GM23248 (cell line): ENCODE measurements at regions not wholly inside any gene's neighbourhood (a gene's known extent, or its start where the extent isn't known, plus 50 kb on each side); places are given as distances from the start of the nearest gene placed in this dataset.

ENCODE experiments used
- DNase-seq: peaks from one replicate; pipeline ENCODE4 v3.0.0-alpha.2; 2015
- H2AFZ ChIP-seq: fragments of 200-600 bp; sonication (generic); 2 replicates; pipeline ENCODE4 v1.6.1; 2016; ENCODE audit warnings: antibody characterized with exemption
- H3F3A ChIP-seq: fragments of 200-600 bp; sonication (generic); 2 replicates; pipeline ENCODE4 v1.6.1; 2016; ENCODE audit warnings: mild to moderate bottlenecking, antibody characterized with exemption, mixed run types; ENCODE audit not compliant: insufficient read depth
- H3K27ac ChIP-seq: fragments of 200-600 bp; sonication (generic); 2 replicates; pipeline ENCODE4 v1.5.1; 2016; ENCODE audit warnings: mild to moderate bottlenecking
- H3K27me3 ChIP-seq: fragments of 200-600 bp; sonication (generic); replicated peaks from 2 replicates; pipeline ENCODE4 v1.6.1; 2016; ENCODE audit warnings: mild to moderate bottlenecking; ENCODE audit not compliant: insufficient read depth
- H3K36me3 ChIP-seq: fragments of 200-600 bp; sonication (generic); 2 replicates; pipeline ENCODE4 v1.6.1; 2016; ENCODE audit warnings: low read depth, mild to moderate bottlenecking
- H3K4me1 ChIP-seq: fragments of 200-600 bp; sonication (generic); 2 replicates; pipeline ENCODE4 v1.6.1; 2016; ENCODE audit warnings: mild to moderate bottlenecking; ENCODE audit not compliant: insufficient read depth
- H3K4me2 ChIP-seq: fragments of 200-600 bp; sonication (generic); one replicate; pipeline ENCODE4 v1.6.1; 2016; ENCODE audit warnings: mild to moderate bottlenecking; ENCODE audit not compliant: unreplicated experiment
- H3K4me3 ChIP-seq: fragments of 200-600 bp; sonication (generic); 2 replicates; pipeline ENCODE4 v1.5.1; 2016; ENCODE audit warnings: mild to moderate bottlenecking
- H3K79me2 ChIP-seq: fragments of 200-600 bp; sonication (generic); 2 replicates; pipeline ENCODE4 v1.6.1; 2016; ENCODE audit warnings: mild to moderate bottlenecking; ENCODE audit not compliant: insufficient read depth
- H3K9ac ChIP-seq: fragments of 200-600 bp; sonication (generic); 2 replicates; pipeline ENCODE4 v1.6.1; 2016; ENCODE audit warnings: mild to moderate bottlenecking
- H3K9me2 ChIP-seq: fragments of 200-600 bp; sonication (generic); 2 replicates; pipeline ENCODE4 v1.6.1; 2016; ENCODE audit warnings: mixed run types, mild to moderate bottlenecking, moderate library complexity; ENCODE audit not compliant: insufficient read depth
- H3K9me3 ChIP-seq: fragments of 200-600 bp; sonication (generic); one replicate; pipeline ENCODE4 v1.6.1; 2017; ENCODE audit warnings: low read depth
- H4K20me1 ChIP-seq: fragments of 200-600 bp; sonication (generic); 2 replicates; pipeline ENCODE4 v1.6.0; 2016; ENCODE audit not compliant: insufficient read depth
- EZH2 ChIP-seq: fragments of 200-600 bp; sonication (generic); IDR thresholded peaks from 2 replicates; pipeline ENCODE4 v1.6.1; 2018; ENCODE audit warnings: antibody characterized with exemption, mild to moderate bottlenecking; ENCODE audit not compliant: insufficient read depth, poor library complexity, severe bottlenecking
- EZH2phosphoT487 ChIP-seq: fragments of 200-600 bp; sonication (generic); IDR thresholded peaks from 2 replicates; pipeline ENCODE4 v1.6.1; 2018; ENCODE audit warnings: antibody characterized with exemption, moderate library complexity, mild to moderate bottlenecking, low read depth; ENCODE audit not compliant: insufficient read depth
- WGBS, 2 experiments: methylation state at CpG; one replicate each; pipeline ENCODE4 v1.1.6; 2015 to 2017; ENCODE audit warnings: low lambda C conversion rate in 2 of 2, low coverage in 1 of 2; ENCODE audit errors: missing lambda C conversion rate in 2 of 2; 5-methylcytosine and 5-hydroxymethylcytosine counted together
- in situ Hi-C: fragments of 300-500 bp; cut with MboI; formaldehyde crosslinking; loops from 2 replicates; pipeline ENCODE4 v1.15.0; 2020

- no peaks in the 10 kb centered on the region for H3K36me3 ChIP-seq
- H3K9me3 ChIP-seq, result no peaks in the 10 kb centered on the region
- no peak overlapping the region for H2AFZ ChIP-seq
- no peaks in the 10 kb centered on the region for H3K4me1 ChIP-seq
- no peaks in the 10 kb centered on the region for H3K79me2 ChIP-seq
- in situ Hi-C loops, result no loop called here
- no peak overlapping the region for H3K4me2 ChIP-seq
- no peaks in the 10 kb centered on the region for H3F3A ChIP-seq
- no peak overlapping the region for H3K4me3 ChIP-seq
- no peaks in the 10 kb centered on the region for H3K9me2 ChIP-seq
- H4K20me1 ChIP-seq, result no peaks in the 10 kb centered on the region
- H3K27me3 ChIP-seq, result no peaks in the 10 kb centered on the region
- 30 to 31% methylated on average over 2 of the region's 2 CpGs for WGBS, 2 experiments
- no peak for DNase-seq
- H3K9ac ChIP-seq, result no peak overlapping the region
- TF ChIP-seq EZH2, result no peak
- H3K27ac ChIP-seq, result no peak overlapping the region
Observed at GRCh38 chr9:117496307-117496706, 81.5 kb upstream of the ASTN2 start.

- no peak overlapping the region for H3K9ac ChIP-seq
- no peaks in the 10 kb centered on the region for H3K79me2 ChIP-seq
- H3K4me1 ChIP-seq, result no peaks in the 10 kb centered on the region
- H4K20me1 ChIP-seq, result no peaks in the 10 kb centered on the region
- 3 to 7% methylated on average over 3 of the region's 3 CpGs for WGBS, 2 experiments
- TF ChIP-seq EZH2phosphoT487 (no peak), EZH2 (no peak)
- no peak overlapping the region for H2AFZ ChIP-seq
- no peaks in the 10 kb centered on the region for H3K36me3 ChIP-seq
- no peaks in the 10 kb centered on the region for H3K27me3 ChIP-seq
- no peak overlapping the region for H3K4me2 ChIP-seq
- in situ Hi-C loops, result no loop called here
- no peaks in the 10 kb centered on the region for H3K9me3 ChIP-seq
- no peak overlapping the region for H3K27ac ChIP-seq
- no peaks in the 10 kb centered on the region for H3F3A ChIP-seq
- no peak overlapping the region for H3K4me3 ChIP-seq
- H3K9me2 ChIP-seq, result no peaks in the 10 kb centered on the region
- no peak for DNase-seq
Observed at GRCh38 chr9:117494401-117495090, 79.7 kb upstream of the ASTN2 start.

- in situ Hi-C loops, result no loop called here
- Histone ChIP-seq H3F3A (no peaks in the 10 kb centered on the region), H3K4me2 (no peak overlapping the region), H3K27me3 (no peaks in the 10 kb centered on the region), H3K79me2 (no peaks in the 10 kb centered on the region), H3K36me3 (no peaks in the 10 kb centered on the region), H3K4me3 (no peak overlapping the region), H3K27ac (no peak overlapping the region), H3K4me1 (no peaks in the 10 kb centered on the region), H3K9me3 (no peaks in the 10 kb centered on the region), H3K9ac (no peak overlapping the region), H4K20me1 (no peaks in the 10 kb centered on the region), H2AFZ (no peak overlapping the region), H3K9me2 (no peaks in the 10 kb centered on the region)
- TF ChIP-seq EZH2 (no peak), EZH2phosphoT487 (no peak)
- DNase-seq, result no peak
- WGBS, 2 experiments, result 22 to 36% methylated on average over 3 of the region's 3 CpGs
Observed at GRCh38 chr9:117492476-117492875, 77.6 kb upstream of the ASTN2 start.

GRCh38 chr9:117491491-117491890 is 76.6 kb upstream of the ASTN2 start:
- TF ChIP-seq EZH2, result no peak
- no peak for TF ChIP-seq EZH2phosphoT487
- DNase-seq, result no peak
- Histone ChIP-seq H3K27ac (no peak overlapping the region), H4K20me1 (no peaks in the 10 kb centered on the region), H3K4me1 (no peaks in the 10 kb centered on the region), H3K9me2 (no peaks in the 10 kb centered on the region), H3K4me3 (no peak overlapping the region), H3K4me2 (no peak overlapping the region), H3K27me3 (no peaks in the 10 kb centered on the region), H3K36me3 (no peaks in the 10 kb centered on the region), H3K9me3 (no peaks in the 10 kb centered on the region), H3K9ac (no peak overlapping the region), H3F3A (no peaks in the 10 kb centered on the region), H2AFZ (no peak overlapping the region), H3K79me2 (no peaks in the 10 kb centered on the region)
- 27 to 44% methylated on average over 4 of the region's 4 CpGs for WGBS, 2 experiments
- in situ Hi-C loops, result no loop called here

- H3K36me3 ChIP-seq, result no peaks in the 10 kb centered on the region
- H3K4me3 ChIP-seq, result no peak overlapping the region
- no peak overlapping the region for H3K4me2 ChIP-seq
- no peaks in the 10 kb centered on the region for H3F3A ChIP-seq
- no peaks in the 10 kb centered on the region for H4K20me1 ChIP-seq
- H3K9me3 ChIP-seq, result no peaks in the 10 kb centered on the region
- no peak overlapping the region for H3K27ac ChIP-seq
- no peaks in the 10 kb centered on the region for H3K4me1 ChIP-seq
- TF ChIP-seq EZH2, result no peak
- no peak for TF ChIP-seq EZH2phosphoT487
- H3K79me2 ChIP-seq, result no peaks in the 10 kb centered on the region
- in situ Hi-C loops, result no loop called here
- H3K27me3 ChIP-seq, result no peaks in the 10 kb centered on the region
- DNase-seq, result no peak
- no peak overlapping the region for H2AFZ ChIP-seq
- H3K9ac ChIP-seq, result no peak overlapping the region
- no peaks in the 10 kb centered on the region for H3K9me2 ChIP-seq
Observed at GRCh38 chr9:117490199-117490598, 75.3 kb upstream of the ASTN2 start.
